NOMO-1 (cell line): ENCODE measurements at regions not wholly inside any gene's neighbourhood (a gene's known extent, or its start where the extent isn't known, plus 50 kb on each side); places are given as distances from the start of the nearest gene placed in this dataset.
"Not testable (repeated sequence)": the region's sequence is repeated elsewhere in the genome, so short reads cannot be mapped to it uniquely, and the experiment has no call there.

Experiments
- DNase-seq, 2 experiments: peaks; one replicate each; lab custom pipeline; 2025; ENCODE audit not compliant: unreplicated experiment in 2 of 2; lab: John Stamatoyannopoulos, UW

DNA sequence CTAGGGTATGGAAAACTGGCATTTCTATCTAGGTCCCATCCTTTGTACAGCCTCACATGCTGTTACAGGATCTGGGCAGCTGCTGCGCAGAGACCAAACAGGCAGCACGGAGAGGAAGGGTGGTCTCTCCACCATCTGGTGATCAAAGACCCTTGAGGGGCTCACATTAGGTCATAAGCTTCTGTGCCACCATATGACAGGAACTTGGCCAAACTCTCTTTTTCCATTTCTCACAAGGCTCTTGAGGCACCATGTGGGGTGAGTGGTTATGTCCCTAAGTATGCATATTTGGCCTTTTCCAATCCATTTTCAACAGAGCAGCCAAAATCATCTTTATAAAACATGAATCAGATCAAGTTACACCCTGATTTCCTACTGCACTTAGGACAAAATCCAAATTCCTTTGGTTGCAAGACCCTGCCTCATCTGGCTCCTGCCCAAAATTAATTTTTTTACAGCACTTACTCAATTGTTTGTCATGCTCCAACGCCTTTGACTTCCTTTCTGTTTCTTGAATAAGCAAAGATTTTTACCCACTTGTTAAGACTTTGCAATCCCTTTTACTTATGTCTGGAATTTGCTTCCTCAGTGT lies 730.0 kb downstream of the MAT2B start:
- no peak for DNase-seq

DNA sequence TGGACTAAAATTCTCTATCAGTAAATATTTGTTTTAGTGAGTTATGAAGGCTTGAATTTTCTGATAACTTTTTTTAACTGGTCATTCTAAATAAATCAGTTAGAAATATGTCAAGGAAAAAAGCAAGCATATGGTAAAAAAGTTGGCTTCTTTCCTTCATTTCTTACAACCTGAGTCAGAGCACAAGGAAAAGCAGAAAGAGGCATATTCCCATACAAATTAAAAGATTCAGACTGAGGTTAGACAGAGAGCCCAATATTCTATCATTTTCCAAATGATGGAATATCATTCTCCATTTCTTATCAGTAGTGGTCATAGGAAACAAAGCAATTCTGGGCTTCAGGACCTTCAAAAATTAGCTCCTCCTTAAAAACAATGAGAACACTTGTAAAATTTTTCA lies 732.1 kb downstream of the MAT2B start:
- DNase-seq: no peak

DNA sequence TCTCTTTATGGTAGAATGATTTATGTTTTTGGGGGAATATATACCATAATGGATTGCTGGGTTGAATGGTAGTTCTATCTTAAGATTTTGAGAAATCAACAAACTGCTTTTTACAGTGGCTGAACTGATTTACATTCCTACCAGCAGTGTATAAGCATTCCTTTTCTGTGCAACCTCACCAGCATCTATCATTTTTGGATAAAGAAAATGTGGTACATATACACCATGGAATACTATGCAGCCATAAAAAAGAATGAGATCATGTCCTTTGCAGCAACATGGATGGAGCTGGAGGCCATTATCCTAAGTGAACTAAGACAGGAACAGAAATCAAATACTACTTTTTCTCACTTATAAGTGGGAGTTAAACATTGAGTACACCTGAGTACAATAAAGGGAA lies 746.4 kb downstream of the MAT2B start:
- DNase-seq: not testable (repeated sequence)

DNA sequence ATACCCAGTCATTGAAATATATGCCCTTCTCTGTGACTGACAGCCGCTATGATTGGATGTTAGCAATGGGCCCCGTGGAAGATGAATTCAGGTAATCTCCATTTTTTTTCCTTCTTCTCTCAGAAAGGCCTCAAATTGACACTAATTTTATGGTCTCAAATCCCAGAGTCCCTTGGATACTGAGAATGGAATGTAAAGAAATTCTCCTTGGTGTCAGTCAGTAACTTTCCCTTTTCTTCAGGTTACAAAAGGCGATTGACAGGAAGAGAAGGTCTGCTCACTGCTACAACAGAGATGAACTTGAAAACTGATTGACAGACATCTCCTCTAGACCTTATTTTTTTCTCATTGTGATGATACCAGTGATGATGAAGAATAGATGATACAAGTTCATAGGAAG lies 748.3 kb downstream of the MAT2B start:
- no peak for DNase-seq

DNA sequence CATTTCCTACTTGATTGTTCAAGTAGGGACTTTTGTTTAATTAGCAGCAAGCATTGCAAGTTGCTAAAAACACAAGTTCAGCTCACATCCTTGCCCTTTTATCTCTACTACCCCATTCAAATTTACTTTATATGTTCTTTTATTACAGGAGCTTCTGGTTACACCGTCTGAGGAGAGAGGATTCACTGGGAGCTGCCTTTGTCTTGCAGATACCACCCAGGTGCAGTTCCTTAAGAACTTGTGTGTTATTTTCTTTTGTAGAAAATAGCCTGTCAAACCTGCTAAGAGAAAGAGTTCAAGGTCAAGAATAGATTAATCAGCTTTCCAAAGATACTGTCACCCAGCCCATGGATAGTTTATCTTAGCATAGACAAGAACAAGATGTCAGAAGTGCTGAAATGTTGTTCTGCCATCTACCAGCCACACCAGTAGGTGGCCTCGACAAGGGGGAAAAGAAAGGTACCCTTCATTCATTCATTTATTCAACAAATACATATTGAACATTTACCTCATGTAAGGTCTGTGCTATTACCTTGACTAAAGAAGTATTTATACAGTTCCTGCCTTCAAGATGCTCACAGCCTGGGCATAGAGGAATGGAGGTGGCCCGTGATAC lies 750.3 kb downstream of the MAT2B start:
- DNase-seq: no peak

DNA sequence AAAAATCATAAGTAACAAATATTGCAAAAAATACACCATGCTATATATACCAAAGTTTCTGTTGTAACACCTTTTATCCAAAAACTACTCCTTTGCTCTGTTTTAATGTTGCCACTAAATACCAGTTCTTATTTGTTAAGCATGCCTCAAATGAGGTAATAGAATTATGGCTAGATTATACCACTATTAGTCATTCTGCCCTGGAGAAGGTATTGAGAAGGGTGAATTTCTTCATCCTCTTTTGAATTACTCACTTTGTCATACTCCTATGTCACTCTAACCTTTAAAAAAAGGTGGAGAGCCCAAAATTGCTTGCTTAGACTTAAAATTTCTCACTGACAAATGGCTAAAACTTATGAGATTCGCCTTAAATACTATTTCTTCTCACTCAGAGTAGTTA lies 750.9 kb downstream of the MAT2B start:
- DNase-seq: no peak

DNA sequence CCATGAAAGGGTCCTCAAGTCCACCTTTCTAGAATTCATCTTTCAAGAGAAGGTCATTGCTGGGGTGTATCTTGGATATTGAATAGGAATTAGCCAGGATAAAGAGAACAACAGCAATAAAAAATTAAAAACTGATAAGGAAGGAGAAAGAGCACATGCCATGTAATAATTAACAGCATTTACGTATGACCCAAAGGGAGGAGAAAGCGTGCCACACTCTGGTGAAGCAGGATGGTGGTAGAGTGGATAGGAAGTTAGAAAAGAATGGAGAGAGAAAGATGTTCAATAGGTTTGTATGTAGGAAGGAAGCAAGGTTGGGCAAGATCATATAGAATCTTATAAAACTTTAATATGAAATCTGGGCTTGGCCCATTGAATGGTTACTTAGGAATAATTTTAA lies 751.5 kb downstream of the MAT2B start:
- DNase-seq: no peak

DNA sequence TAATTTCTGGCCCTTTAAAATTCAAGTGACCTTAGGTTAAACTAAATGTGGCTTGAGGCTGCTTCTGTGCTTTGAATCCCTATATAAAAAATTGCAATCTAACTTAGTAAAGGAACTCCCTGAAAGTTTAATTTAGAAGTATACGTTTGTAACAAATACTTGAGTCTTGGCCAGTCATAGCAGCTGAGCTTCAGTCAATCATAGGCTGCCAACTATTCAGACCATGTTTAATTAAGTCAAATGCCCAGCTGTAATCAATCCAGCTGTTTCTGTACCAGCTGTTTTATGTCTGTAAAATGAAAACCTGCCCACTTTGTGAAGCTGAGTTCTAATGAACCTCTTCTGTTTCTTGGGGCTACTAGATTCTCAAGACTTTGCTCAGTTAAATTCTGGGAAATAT lies 760.1 kb downstream of the MAT2B start:
- no peak for DNase-seq

DNA sequence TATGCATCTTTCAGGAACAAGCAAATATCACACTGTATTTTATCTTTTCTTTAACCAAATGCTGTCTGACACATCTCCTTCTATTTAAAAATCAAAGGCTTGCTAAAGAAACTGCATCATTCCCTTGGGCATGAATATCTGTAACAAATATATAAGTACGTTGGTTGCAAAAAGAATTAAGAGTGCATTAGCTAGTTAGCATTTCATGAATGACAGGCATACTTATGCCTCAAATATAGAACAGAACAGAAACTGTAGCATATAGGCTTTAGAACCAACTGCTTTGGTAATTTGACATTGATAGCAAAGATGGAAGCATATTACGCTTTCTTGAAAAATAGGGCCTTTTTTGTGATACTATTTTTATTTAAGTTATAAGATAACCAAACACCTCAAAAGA lies 761.2 kb downstream of the MAT2B start:
- no peak for DNase-seq

DNA sequence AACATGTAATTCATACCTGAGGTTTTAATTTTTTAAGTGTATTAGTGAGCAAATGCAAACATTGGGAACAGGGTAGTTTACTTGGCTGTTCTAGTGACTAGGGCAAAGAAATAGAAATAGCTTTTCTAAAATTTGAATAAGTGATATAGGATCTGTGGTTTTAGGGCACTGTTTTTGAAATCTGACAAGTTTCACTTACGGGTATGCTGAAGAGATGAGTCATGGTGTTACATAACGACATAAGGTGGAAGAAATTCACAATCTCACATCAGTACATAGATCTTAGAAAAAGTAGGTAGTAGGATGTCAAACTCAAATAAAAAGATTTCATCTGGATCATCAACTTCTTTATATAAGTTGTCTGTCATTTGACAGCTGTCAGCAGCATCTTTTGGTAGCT lies 772.3 kb downstream of the MAT2B start:
- DNase-seq: peak; percentile 26 to 60

DNA sequence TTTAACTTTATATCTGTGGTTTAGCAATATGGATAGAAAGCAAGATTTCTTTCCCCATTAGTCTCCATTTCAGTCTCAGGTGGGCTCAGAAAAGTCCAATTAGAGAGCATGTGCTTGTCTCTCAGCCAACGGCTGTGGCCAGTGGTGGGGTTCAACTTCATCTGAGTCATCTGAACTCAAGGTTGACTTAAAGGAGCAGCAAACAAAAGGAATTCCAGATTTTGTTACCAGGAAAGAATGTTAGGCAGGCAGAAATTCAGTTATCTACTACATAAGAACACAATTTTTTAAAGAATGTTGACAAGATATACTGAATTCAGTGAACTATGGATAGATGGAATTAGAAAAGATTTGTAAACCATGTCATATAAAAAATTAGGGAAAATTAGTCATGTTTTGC lies 784.1 kb downstream of the MAT2B start:
- no peak for DNase-seq

DNA sequence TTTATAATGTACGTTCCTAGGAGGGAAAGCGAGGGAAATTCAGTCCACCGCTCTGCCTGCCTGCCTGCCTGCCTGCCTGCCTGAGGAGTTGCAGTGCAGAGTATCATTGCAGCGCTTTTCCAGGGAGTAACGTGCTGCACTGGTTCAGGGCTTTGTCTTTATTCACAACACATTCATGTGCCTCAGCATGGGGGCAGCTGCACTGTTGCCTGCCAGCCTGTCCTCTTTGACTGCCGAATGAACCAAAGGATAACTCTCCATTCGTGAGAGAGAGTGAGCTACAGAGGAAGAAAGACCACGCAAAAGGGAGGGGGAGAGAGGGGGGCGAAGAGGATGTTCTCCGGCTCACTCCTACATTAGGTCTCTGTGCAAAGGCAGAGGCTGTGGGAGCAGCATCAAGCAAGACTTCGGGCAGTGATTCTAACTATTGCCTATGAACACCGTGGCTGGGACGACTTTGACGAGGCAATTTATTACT lies 791.2 kb downstream of the MAT2B start:
- no peak for DNase-seq

DNA sequence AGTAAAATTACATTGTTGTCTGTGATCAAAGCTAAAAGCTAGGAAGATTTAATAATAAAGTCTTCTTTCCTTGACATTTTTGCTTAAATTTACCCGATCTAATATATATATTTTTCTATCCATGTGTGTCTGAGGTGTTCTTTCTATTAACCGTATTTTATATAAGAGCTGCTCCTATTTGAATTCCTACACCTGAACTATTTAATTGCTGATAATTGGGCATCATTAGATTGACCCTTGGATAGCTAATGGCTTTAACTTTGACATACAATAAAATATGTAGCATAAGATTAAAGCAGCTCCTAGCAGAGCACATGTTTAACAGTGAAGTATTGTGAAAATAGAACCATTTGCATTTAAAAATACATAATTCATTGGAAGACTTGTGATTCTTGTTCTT lies 792.7 kb downstream of the MAT2B start:
- DNase-seq: no peak

DNA sequence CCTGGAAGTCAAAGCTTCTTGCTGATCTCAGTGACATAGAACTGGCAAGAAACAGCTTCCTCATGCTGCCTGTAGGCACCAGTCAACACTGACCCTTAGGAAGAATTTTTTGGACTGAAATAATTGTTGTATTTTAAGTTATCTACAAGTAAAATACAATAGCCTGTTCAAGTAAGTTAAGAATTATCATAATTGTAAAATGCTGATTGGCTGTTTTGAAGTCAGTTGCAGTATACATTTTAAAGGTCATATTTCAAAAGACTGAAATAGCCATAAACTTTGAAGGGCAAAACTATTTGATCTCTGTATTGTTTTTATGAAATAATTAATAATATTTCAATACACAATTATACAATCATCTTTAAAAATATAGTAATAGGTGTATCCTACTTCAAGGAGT lies 794.9 kb downstream of the MAT2B start:
- no peak for DNase-seq

DNA sequence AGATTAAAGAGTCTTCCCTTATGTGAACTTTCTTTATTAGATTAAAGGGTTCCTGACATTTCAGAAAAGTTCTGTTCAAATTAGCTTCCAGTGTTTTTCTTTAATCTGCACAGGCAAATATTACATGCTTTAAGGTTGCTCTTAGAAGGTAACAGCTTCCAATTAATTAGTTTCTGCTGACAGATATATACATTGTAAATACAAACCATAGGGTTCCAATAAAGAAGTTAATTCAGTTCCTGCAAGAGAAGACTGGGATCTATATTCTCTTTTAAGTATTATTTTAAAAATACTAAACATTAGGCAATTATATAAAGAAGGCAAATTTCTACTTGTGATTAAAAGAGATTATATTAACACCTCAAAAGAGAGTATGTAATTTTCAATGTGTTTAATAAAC lies 795.7 kb downstream of the MAT2B start:
- DNase-seq: no peak

DNA sequence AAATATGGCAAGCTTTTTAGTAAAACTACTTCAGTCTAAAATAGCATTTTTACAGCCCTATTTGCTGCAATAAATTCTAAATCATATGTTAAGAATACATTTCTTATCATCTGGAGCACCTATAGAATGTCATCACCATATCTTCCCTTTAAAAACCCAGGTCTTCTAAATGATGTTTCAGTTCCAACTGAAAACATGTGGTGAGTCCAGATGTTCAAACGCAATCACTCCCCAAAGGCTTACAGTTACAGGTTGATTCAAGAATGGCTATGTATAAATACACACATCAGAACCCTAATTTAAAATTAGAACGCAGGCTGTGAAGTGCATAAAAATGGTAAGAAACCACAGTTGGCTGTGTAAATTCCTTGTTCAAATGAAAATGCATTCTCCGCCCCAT lies 796.3 kb downstream of the MAT2B start:
- no peak for DNase-seq

DNA sequence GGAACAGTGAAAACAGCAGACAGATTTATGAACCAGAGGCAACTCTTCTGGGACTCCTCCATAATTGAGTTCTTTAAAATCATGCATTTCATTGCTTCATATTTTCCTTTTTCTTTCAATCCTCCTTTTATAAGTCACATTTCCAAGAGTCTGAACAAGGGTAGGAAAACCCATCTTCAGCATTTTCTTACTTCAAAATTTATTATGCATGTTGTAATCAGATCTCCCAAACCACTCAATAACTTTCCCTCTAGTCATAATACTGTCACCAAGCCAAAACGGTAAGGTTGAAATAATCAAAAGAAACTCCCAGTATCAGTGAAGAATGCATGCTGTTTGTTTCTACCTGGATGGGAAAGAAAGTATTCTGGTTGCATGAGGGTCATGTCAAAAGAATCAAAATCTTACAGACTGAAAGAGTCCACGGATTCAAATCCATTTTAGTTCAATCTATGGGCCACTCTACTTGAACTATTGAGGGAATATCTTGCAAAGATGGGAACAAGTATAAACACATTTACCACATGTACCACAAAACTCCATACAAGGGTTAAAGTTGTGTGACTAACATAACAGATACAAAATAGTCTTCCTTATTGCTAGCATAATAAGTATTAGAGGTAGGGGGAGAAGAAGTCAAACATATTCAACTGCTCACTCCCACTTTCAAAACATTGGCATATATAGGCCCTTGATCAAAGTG lies 797.3 kb downstream of the MAT2B start:
- DNase-seq: no peak

DNA sequence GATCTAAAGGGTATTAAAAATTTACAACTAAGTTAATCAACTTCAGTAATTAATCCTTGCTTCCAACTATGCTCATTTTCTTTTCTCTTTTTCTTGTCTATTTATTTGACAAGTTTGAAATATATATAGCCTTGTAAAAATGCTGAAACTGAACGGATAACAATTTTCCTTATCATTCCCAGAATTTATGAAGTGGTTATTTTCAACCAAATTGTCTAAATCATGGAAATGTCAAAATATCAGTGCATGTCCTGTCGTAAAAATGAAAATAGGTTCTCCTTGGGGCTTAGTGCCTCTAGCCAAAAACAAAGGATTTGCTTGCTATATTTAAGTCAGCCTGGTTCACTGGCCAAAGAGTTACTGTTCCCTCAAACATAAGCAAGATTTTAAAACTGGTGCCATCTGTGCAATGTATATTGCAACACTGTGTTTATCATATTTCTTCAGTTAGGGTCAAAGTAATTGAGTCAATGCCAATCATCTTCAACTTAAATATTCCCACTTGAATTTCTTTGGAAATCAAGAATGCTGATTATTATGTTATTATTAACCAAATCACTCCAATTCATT lies 798.3 kb downstream of the MAT2B start:
- no peak for DNase-seq

DNA sequence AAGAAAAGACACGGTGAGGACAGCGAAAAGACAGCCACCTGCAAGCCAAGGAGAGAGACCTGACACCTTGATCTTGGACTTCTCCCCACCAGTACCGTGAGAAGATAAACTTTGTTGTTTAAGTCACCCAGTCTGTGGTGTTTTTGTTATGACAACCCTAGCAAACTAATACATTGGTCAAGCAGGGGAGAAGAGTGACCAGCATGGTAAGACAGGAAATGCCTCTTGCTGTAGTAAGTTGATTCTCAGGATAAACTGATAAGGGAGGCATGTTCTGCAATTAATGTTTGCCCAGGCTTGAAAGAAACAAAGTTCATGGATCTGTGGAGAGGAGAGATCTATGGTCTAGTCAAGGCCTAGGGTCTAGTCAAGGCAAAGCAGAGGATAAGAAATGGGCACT lies 801.2 kb downstream of the MAT2B start:
- no peak for DNase-seq

DNA sequence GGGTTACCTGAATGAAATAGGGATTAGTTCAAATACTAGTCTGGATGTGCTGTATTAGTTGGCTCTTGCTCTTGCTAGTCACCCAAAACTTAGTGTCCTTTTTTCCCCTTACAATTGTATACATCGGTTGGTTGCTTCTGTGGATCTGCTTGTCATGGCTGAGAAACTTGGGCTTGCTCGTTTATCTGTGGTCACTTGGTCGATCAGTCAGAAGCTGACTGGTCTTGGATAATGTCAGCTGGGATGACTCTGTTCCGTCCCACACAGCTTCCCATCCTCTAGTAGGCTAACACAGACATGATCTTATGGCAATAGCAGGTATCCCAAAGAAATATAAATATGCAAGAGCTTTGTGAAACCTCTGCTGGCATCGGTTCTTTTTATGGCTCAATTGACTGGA lies 807.4 kb downstream of the MAT2B start:
- DNase-seq: no peak

DNA sequence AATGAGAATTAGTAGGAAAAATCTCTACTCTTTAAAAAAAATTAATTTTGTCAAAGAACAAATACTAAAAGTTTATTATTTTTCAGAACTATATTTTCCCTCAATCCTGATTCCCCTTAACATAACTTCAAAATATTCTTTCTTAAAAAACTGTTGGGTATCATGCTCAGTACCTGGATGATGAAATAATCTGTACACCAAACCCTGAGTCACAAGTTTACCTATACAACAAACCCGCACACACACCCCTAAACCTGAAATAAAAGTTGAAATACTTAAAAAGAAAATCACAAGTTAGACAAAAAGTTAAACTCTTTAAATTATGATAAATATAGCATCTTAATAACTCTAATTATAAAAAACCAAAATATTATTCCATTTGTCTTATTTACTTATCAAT lies 812.3 kb downstream of the MAT2B start:
- DNase-seq: no peak

DNA sequence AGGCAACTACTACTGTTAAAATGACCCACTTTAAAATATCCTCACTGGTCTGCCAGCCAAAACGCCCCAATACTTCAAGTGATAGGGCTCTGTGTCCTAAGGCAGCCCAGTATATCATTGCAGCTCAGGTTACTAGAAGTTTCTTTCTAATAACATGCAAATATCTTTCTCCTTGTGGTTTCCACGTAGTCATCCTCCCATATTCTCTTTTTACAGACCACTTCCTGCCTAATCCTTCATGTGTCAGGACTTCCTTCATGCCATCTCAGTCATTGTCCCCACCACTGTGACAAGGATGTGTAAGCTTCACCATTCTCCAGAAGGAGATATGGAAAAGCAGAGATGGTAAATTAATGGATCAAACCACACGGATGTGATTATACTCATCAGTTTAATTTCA lies 813.7 kb downstream of the MAT2B start:
- no peak for DNase-seq
